OCI-LY7 (cell line): ENCODE measurements at regions not wholly inside any gene's neighbourhood (a gene's known extent, or its start where the extent isn't known, plus 50 kb on each side); places are given as distances from the start of the nearest gene placed in this dataset.

Experiments used
- BruUV-seq: library from RNA; stranded (reverse); fragments of 400-500 nt; replicated peaks from 2 replicates; lab custom pipeline; 2021; lab: Mats Ljungman, UMichigan
- CTCF ChIA-PET: fragments of 300-600 bp; sonication (Branson Sonifier 250); formaldehyde crosslinking; loops from one replicate; lab custom pipeline; 2022; ENCODE audit warnings: antibody characterized with exemption; ENCODE audit not compliant: unreplicated experiment; lab: Charles Lee
- POLR2A ChIA-PET: fragments of 300-600 bp; sonication (Branson Sonifier 250); formaldehyde crosslinking; loops from one replicate; lab custom pipeline; 2022; ENCODE audit warnings: antibody characterized with exemption; lab: Charles Lee
- DNase-seq: peaks from one replicate; pipeline ENCODE4 v3.0.0-alpha.2; 2015; ENCODE audit warnings: low spot score
- H2AFZ ChIP-seq: fragments of 200-600 bp; sonication (generic), shearing (Covaris generic); 2 replicates; pipeline ENCODE4 v1.6.1; 2014; ENCODE audit warnings: mild to moderate bottlenecking, antibody characterized with exemption, low read length, moderate library complexity
- H3K27ac ChIP-seq: fragments of 200-600 bp; sonication (generic); 2 replicates; pipeline ENCODE4 v1.5.1; 2014; ENCODE audit warnings: mixed run types, low read depth, mild to moderate bottlenecking, moderate library complexity, low read length, inconsistent platforms; ENCODE audit not compliant: poor library complexity, severe bottlenecking
- H3K36me3 ChIP-seq: fragments of 200-600 bp; sonication (generic); 2 replicates; pipeline ENCODE4 v1.6.1; 2014; ENCODE audit warnings: mild to moderate bottlenecking, antibody characterized with exemption, low read length, moderate library complexity, mixed read lengths; ENCODE audit not compliant: insufficient read depth
- H3K4me1 ChIP-seq: fragments of 200-600 bp; sonication (generic); 2 replicates; pipeline ENCODE4 v1.5.1; 2014; ENCODE audit warnings: mild to moderate bottlenecking, low read length; ENCODE audit not compliant: insufficient read depth, poor library complexity, severe bottlenecking
- H3K4me2 ChIP-seq: fragments of 200-600 bp; sonication (generic); 2 replicates; pipeline ENCODE4 v1.6.1; 2014; ENCODE audit warnings: mild to moderate bottlenecking, low read length
- H3K4me3 ChIP-seq: fragments of 200-600 bp; sonication (generic); 2 replicates; pipeline ENCODE4 v1.5.1; 2014; ENCODE audit warnings: mild to moderate bottlenecking, low read depth, low read length; ENCODE audit not compliant: poor library complexity, severe bottlenecking
- H3K79me2 ChIP-seq: fragments of 200-600 bp; sonication (generic); 2 replicates; pipeline ENCODE4 v1.6.1; 2016; ENCODE audit warnings: low read depth, mild to moderate bottlenecking, low read length, moderate library complexity, mixed read lengths; ENCODE audit not compliant: insufficient read depth
- H3K9me2 ChIP-seq: fragments of 200-600 bp; sonication (generic); 2 replicates; pipeline ENCODE4 v1.6.1; 2016; ENCODE audit warnings: mild to moderate bottlenecking, low read length, mixed read lengths; ENCODE audit not compliant: insufficient read depth
- H3K9me3 ChIP-seq: fragments of 200-600 bp; sonication (generic); 2 replicates; pipeline ENCODE4 v1.6.1; 2014; ENCODE audit warnings: mild to moderate bottlenecking, mixed run types, low read length, mixed read lengths
- H4K20me1 ChIP-seq: fragments of 200-600 bp; sonication (generic); 2 replicates; pipeline ENCODE4 v1.6.1; 2014; ENCODE audit warnings: mild to moderate bottlenecking, antibody characterized with exemption, low read length, moderate library complexity, mixed read lengths; ENCODE audit not compliant: insufficient read depth
- EZH2phosphoT487 ChIP-seq: fragments of 200-600 bp; sonication (generic); IDR thresholded peaks from 2 replicates; pipeline ENCODE4 v1.6.1; 2018; ENCODE audit warnings: low read depth, borderline replicate concordance, mild to moderate bottlenecking, mixed run types, antibody characterized with exemption, low read length, moderate library complexity, mixed read lengths
- intact Hi-C: fragments of 100-400 bp; cut with micrococcal nuclease; formaldehyde crosslinking; loops from one replicate; pipeline ENCODE4 v1.10.0; 2022; ENCODE audit not compliant: unreplicated experiment
- TF ChIP-seq, protein P1 (sequence below): fragments of 200-600 bp; sonication (generic); conservative IDR thresholded peaks from 2 replicates; pipeline ENCODE4 v1.5.1; 2014; ENCODE audit warnings: mild to moderate bottlenecking, antibody characterized with exemption, low read length, moderate library complexity, mixed read lengths

DNA sequence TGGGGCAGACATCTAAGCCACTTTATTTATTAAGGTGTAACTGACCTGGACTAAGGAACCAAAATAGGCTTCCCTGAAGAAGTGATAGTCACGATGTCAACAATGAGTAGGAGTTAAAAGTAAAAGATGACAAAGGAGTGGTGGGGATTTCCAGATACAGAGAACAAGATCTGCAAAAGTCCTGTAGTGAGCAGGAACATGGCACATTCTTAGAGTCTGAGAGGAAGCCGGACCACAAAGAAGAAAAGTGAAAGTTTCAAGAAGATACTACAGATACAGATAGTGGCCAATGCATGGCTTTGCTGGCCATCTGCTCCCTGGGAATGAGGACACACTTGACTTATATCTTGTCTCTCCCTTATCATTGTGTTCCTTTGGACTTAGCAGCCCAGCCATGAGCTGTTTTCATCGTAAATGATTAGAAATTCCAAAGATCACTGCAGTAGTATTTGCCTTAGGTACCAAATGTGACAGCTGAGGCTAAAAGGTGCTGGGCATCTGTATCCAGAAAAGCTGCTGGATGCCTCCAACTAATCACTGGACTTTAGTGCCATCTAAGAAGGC lies 302.4 kb upstream of the NR5A2 start:
- no peaks in the 10 kb centered on the region for H3K79me2 ChIP-seq
- TF ChIP-seq EZH2phosphoT487 = no peak
- TF ChIP-seq, protein P1, sequence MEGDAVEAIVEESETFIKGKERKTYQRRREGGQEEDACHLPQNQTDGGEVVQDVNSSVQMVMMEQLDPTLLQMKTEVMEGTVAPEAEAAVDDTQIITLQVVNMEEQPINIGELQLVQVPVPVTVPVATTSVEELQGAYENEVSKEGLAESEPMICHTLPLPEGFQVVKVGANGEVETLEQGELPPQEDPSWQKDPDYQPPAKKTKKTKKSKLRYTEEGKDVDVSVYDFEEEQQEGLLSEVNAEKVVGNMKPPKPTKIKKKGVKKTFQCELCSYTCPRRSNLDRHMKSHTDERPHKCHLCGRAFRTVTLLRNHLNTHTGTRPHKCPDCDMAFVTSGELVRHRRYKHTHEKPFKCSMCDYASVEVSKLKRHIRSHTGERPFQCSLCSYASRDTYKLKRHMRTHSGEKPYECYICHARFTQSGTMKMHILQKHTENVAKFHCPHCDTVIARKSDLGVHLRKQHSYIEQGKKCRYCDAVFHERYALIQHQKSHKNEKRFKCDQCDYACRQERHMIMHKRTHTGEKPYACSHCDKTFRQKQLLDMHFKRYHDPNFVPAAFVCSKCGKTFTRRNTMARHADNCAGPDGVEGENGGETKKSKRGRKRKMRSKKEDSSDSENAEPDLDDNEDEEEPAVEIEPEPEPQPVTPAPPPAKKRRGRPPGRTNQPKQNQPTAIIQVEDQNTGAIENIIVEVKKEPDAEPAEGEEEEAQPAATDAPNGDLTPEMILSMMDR = no peak
- H3K36me3 ChIP-seq = no peaks in the 10 kb centered on the region
- no peaks in the 10 kb centered on the region for H4K20me1 ChIP-seq
- DNase-seq = no peak
- H3K27ac ChIP-seq = no peak overlapping the region
- no peaks in the 10 kb centered on the region for H3K4me1 ChIP-seq
- BruUV-seq = no TSS peak
- no peaks in the 10 kb centered on the region for H3K9me3 ChIP-seq
- no peak overlapping the region for H3K4me2 ChIP-seq
- intact Hi-C loops = no loop called here
- CTCF ChIA-PET = no interaction called here
- no peak overlapping the region for H3K4me3 ChIP-seq
- H3K9me2 ChIP-seq = no peaks in the 10 kb centered on the region
- POLR2A ChIA-PET = no interaction called here
- no peak overlapping the region for H2AFZ ChIP-seq

DNA sequence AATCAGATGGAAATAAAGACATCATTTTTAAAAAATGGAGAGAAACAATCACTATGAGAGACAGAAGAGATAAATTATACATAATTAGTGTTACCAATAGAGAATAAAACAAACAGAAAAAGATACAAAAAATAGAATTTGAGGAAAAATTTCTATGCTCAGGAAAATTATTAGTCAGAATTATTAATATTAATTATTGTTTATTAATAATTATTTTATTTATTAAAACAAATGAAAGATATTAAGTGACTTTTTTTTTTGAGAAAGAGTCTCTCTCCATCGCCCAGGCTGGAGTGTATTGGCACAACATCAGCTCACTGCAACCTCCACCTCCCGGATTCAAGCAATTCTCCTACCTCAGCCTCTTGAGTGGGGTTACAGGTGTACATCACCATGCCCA lies 299.8 kb upstream of the NR5A2 start:
- ChIA-PET POLR2A (no interaction called here), CTCF (no interaction called here)
- no peaks in the 10 kb centered on the region for H3K4me1 ChIP-seq
- no peak overlapping the region for H3K27ac ChIP-seq
- H4K20me1 ChIP-seq = no peaks in the 10 kb centered on the region
- no peaks in the 10 kb centered on the region for H3K79me2 ChIP-seq
- no peak overlapping the region for H2AFZ ChIP-seq
- no peaks in the 10 kb centered on the region for H3K36me3 ChIP-seq
- H3K9me2 ChIP-seq = no peaks in the 10 kb centered on the region
- H3K9me3 ChIP-seq = no peaks in the 10 kb centered on the region
- H3K4me3 ChIP-seq = no peak overlapping the region
- no TSS peak for BruUV-seq
- no peak for DNase-seq
- no peak overlapping the region for H3K4me2 ChIP-seq
- TF ChIP-seq, protein P1 = no peak
- no peak for TF ChIP-seq EZH2phosphoT487
- intact Hi-C loops = no loop called here

DNA sequence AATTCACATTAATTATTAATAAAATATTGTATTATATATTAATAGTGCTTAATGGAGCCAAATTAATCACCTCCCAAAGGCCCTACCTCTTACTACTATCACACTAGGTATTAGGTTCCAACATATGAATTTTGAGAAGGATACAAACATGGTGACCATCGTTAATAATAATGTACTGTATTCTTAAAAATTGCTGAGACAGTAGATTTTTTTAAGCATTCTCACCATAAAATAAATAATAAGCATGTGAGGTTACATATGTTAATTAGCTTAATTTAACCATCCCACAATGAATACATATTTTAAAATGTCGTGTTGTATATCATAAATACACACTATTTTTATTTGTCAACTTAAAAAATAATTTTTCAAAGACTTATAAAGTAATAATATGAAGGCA lies 299.2 kb upstream of the NR5A2 start:
- no peaks in the 10 kb centered on the region for H3K79me2 ChIP-seq
- no peak overlapping the region for H3K4me3 ChIP-seq
- H4K20me1 ChIP-seq = no peaks in the 10 kb centered on the region
- no peak for DNase-seq
- no peaks in the 10 kb centered on the region for H3K36me3 ChIP-seq
- no peak overlapping the region for H3K4me2 ChIP-seq
- H3K9me2 ChIP-seq = no peaks in the 10 kb centered on the region
- ChIA-PET CTCF (no interaction called here), POLR2A (interaction anchor here (0.7 to 1.4 kb wide), 3 partner anchors 23 to 446 kb away, joined by 3 to 7 read pairs (median 5); no protein-coding TSS in a partner anchor)
- TF ChIP-seq, protein P1 = no peak
- no peak for TF ChIP-seq EZH2phosphoT487
- H3K27ac ChIP-seq = no peak overlapping the region
- H2AFZ ChIP-seq = no peak overlapping the region
- intact Hi-C loops = no loop called here
- no peaks in the 10 kb centered on the region for H3K4me1 ChIP-seq
- no TSS peak for BruUV-seq
- H3K9me3 ChIP-seq = no peaks in the 10 kb centered on the region
